ENCODE measurements at regions not wholly inside any gene's neighbourhood (a gene's known extent, or its start where the extent isn't known, plus 50 kb on each side); places are given as distances from the start of the nearest gene placed in this dataset.
A peak's percentile ranks its signal among the peaks of the same experiment; 100 is the strongest.

DNA sequence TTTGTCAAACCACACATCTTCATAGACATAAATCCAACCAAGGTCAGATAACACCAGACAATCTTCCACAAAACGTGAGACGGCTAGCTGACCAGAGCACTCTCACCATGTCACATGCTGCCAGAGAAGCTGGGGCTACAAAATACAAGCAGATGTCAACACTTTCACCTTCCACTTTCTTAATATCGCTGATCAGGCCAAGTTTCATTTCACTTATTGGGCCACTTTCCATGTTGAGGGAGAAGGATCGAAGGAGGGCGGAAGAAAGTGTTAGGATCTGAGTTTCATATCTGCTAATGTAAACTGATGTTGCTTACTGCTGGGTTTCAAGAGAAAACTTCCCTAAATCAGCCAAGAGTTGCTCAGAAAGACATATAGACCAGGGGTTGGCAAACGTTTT, 177.0 kb upstream of the PRDM1 start:
- 93% methylated on average over 4 of the region's 6 CpGs for WGBS
- no peak overlapping the region for H3K4me2 ChIP-seq (ENCODE audit: low read length, poor library complexity, severe bottlenecking)
- H2BK120ac ChIP-seq (ENCODE audit: low read depth, low read length): no peak overlapping the region
- H3K9me3 ChIP-seq (ENCODE audit: control insufficient read depth, low read length): no peaks in the 10 kb centered on the region
- H3K79me1 ChIP-seq (replicated peaks; ENCODE audit: low read length, poor library complexity, severe bottlenecking): no peaks in the 10 kb centered on the region
- no peak overlapping the region for H2BK5ac ChIP-seq (ENCODE audit: low read depth, low read length, poor library complexity, severe bottlenecking)
- H3K9ac ChIP-seq (ENCODE audit: low read length): no peak overlapping the region
- no peaks in the 10 kb centered on the region for H3K27me3 ChIP-seq (ENCODE audit: control insufficient read depth in 1 of 2, insufficient read depth in 1 of 2, low read length in 2 of 2)
- H3K14ac ChIP-seq (ENCODE audit: low read length in 2 of 2): no peak overlapping the region
- H3K18ac ChIP-seq (ENCODE audit: low read depth in 1 of 2, low read length in 2 of 2): no peak overlapping the region
- DNase-seq: no peak
- H3K4me1 ChIP-seq (ENCODE audit: control insufficient read depth, insufficient read depth, low read depth, low read length): no peaks in the 10 kb centered on the region
- H4K8ac ChIP-seq (ENCODE audit: low read length): no peak overlapping the region
- no peak overlapping the region for H2AFZ ChIP-seq (ENCODE audit: low read depth, low read length)
- no peak overlapping the region for H3K23ac ChIP-seq (ENCODE audit: low read length in 2 of 2)
- H3K4ac ChIP-seq (ENCODE audit: low read depth in 1 of 2, low read length in 2 of 2): no peak overlapping the region
- H3K4me3 ChIP-seq (ENCODE audit: insufficient read depth in 1 of 2, low read depth in 1 of 2, low read length in 2 of 2): no peak overlapping the region
- H3K36me3 ChIP-seq (ENCODE audit: control insufficient read depth in 1 of 2, insufficient read depth in 2 of 2, low read depth in 1 of 2, low read length in 2 of 2): no peaks in the 10 kb centered on the region
- no peak overlapping the region for H2AK5ac ChIP-seq (ENCODE audit: low read length, severe bottlenecking)
- no peak overlapping the region for H2BK15ac ChIP-seq (ENCODE audit: low read depth, poor library complexity, severe bottlenecking)
- no peak overlapping the region for H3K27ac ChIP-seq (ENCODE audit: low read length, poor library complexity, severe bottlenecking)
- H2BK12ac ChIP-seq (ENCODE audit: low read length in 2 of 2): no peak overlapping the region
- no peak overlapping the region for H4K91ac ChIP-seq (ENCODE audit: low read length)

DNA sequence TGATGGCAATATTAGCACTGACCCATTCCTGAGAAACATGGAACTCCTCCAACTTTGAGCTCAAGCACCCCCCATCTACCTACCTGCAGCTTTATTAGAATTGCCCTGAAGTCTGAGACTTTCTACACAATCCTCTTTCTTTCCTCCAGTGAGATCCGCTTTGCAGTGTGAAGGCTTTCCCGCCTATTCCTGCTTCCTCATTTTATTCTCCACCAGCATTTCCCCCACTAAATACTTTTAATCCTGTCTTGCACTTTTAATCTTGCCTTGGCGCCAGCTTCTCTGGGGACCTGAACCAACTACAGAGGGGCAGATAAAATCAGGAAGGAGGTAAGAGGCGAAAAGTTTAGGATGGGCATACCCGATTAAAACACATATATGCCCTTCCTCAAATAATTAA, 178.1 kb upstream of the PRDM1 start:
- Histone ChIP-seq H2BK120ac (ENCODE audit: low read depth, low read length) (no peak overlapping the region), H3K23ac (ENCODE audit: low read length in 2 of 2) (no peak overlapping the region), H2BK12ac (ENCODE audit: low read length in 2 of 2) (no peak overlapping the region), H3K27ac (ENCODE audit: low read length, poor library complexity, severe bottlenecking) (no peak overlapping the region), H2AK5ac (ENCODE audit: low read length, severe bottlenecking) (no peak overlapping the region), H3K79me1 (replicated peaks; ENCODE audit: low read length, poor library complexity, severe bottlenecking) (no peaks in the 10 kb centered on the region), H3K4me2 (ENCODE audit: low read length, poor library complexity, severe bottlenecking) (no peak overlapping the region), H3K9me3 (ENCODE audit: control insufficient read depth, low read length) (no peaks in the 10 kb centered on the region), H4K91ac (ENCODE audit: low read length) (no peak overlapping the region), H3K27me3 (ENCODE audit: control insufficient read depth in 1 of 2, insufficient read depth in 1 of 2, low read length in 2 of 2) (no peaks in the 10 kb centered on the region), H2BK5ac (ENCODE audit: low read depth, low read length, poor library complexity, severe bottlenecking) (no peak overlapping the region), H3K4me1 (ENCODE audit: control insufficient read depth, insufficient read depth, low read depth, low read length) (no peaks in the 10 kb centered on the region), H2BK15ac (ENCODE audit: low read depth, poor library complexity, severe bottlenecking) (no peak overlapping the region), H4K8ac (ENCODE audit: low read length) (no peak overlapping the region), H3K9ac (ENCODE audit: low read length) (no peak overlapping the region), H2AFZ (ENCODE audit: low read depth, low read length) (no peak overlapping the region), H3K18ac (ENCODE audit: low read depth in 1 of 2, low read length in 2 of 2) (no peak overlapping the region), H3K4ac (ENCODE audit: low read depth in 1 of 2, low read length in 2 of 2) (no peak overlapping the region), H3K14ac (ENCODE audit: low read length in 2 of 2) (no peak overlapping the region), H3K4me3 (ENCODE audit: insufficient read depth in 1 of 2, low read depth in 1 of 2, low read length in 2 of 2) (no peak overlapping the region), H3K36me3 (ENCODE audit: control insufficient read depth in 1 of 2, insufficient read depth in 2 of 2, low read depth in 1 of 2, low read length in 2 of 2) (no peaks in the 10 kb centered on the region)
- DNase-seq: no peak
- WGBS: 98% methylated on average over 5 of the region's 5 CpGs

DNA sequence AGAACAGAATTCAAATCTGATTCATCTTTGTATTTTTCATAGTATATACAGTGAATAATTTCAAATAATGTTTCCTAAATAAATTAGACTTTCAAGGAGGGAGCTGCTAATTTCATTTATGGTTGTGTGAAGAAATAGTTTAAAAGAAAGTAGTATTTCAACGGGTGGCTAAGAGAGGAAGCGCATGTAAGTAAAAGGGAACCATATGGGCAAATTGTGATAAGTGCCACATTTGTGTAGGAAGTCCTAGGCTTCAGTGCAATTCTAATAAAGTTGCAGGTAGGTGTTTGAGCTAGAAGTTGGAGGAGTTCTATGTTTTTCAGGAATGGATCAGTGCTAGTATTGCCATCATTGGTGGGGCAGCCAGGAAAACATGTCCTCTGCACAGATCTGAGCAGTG, 178.8 kb upstream of the PRDM1 start:
- H4K91ac ChIP-seq (ENCODE audit: low read length): no peak overlapping the region
- WGBS: 89% methylated on average over 2 of the region's 2 CpGs
- H3K4me1 ChIP-seq (ENCODE audit: control insufficient read depth, insufficient read depth, low read depth, low read length): no peaks in the 10 kb centered on the region
- no peak overlapping the region for H2BK12ac ChIP-seq (ENCODE audit: low read length in 2 of 2)
- H3K36me3 ChIP-seq (ENCODE audit: control insufficient read depth in 1 of 2, insufficient read depth in 2 of 2, low read depth in 1 of 2, low read length in 2 of 2): no peaks in the 10 kb centered on the region
- no peak overlapping the region for H3K27ac ChIP-seq (ENCODE audit: low read length, poor library complexity, severe bottlenecking)
- DNase-seq: no peak
- no peak overlapping the region for H3K14ac ChIP-seq (ENCODE audit: low read length in 2 of 2)
- H4K8ac ChIP-seq (ENCODE audit: low read length): no peak overlapping the region
- H2BK15ac ChIP-seq (ENCODE audit: low read depth, poor library complexity, severe bottlenecking): no peak overlapping the region
- no peak overlapping the region for H3K4ac ChIP-seq (ENCODE audit: low read depth in 1 of 2, low read length in 2 of 2)
- no peak overlapping the region for H2BK120ac ChIP-seq (ENCODE audit: low read depth, low read length)
- H3K18ac ChIP-seq (ENCODE audit: low read depth in 1 of 2, low read length in 2 of 2): no peak overlapping the region
- no peak overlapping the region for H3K4me2 ChIP-seq (ENCODE audit: low read length, poor library complexity, severe bottlenecking)
- no peak overlapping the region for H3K9ac ChIP-seq (ENCODE audit: low read length)
- no peaks in the 10 kb centered on the region for H3K9me3 ChIP-seq (ENCODE audit: control insufficient read depth, low read length)
- no peak overlapping the region for H2AFZ ChIP-seq (ENCODE audit: low read depth, low read length)
- H3K4me3 ChIP-seq (ENCODE audit: insufficient read depth in 1 of 2, low read depth in 1 of 2, low read length in 2 of 2): no peak overlapping the region
- no peak overlapping the region for H3K23ac ChIP-seq (ENCODE audit: low read length in 2 of 2)
- no peak overlapping the region for H2AK5ac ChIP-seq (ENCODE audit: low read length, severe bottlenecking)
- no peak overlapping the region for H2BK5ac ChIP-seq (ENCODE audit: low read depth, low read length, poor library complexity, severe bottlenecking)
- H3K79me1 ChIP-seq (replicated peaks; ENCODE audit: low read length, poor library complexity, severe bottlenecking): no peaks in the 10 kb centered on the region
- H3K27me3 ChIP-seq (ENCODE audit: control insufficient read depth in 1 of 2, insufficient read depth in 1 of 2, low read length in 2 of 2): no peaks in the 10 kb centered on the region

DNA sequence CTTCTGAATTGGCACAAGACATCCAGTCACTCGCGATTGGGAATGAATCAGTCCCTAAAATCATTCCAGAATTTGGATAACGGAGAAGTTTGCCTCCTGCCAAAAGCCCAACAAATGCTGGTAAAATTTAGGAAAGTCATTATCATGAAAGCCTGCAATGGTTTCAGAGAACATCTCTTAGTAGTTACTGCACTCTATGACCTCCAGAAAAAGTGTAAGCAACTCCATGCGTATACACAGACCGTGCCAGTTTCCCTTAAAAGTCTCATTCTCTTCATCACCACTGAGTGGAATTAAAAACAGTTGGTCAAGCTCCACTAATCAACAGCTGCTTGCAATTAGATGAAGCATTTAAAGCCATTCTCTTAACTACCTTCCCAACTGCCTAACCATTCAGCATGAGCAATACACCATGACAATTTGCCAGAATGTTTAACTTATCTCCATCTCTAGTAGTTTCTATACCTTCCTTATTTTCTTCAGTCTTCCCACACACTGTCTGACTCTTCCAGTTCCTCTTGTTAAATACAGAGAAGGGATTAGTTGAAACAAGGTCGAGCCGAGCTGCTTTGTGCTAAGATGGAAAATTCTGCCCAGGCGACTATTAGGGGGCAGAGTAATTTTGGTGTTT, 183.6 kb upstream of the PRDM1 start:
- H2AFZ ChIP-seq (ENCODE audit: low read depth, low read length): no peak overlapping the region

More for the DNA sequence above, 183.6 kb upstream of the PRDM1 start:
- no peaks in the 10 kb centered on the region for H3K27me3 ChIP-seq (ENCODE audit: control insufficient read depth in 1 of 2, insufficient read depth in 1 of 2, low read length in 2 of 2)
- no peaks in the 10 kb centered on the region for H3K79me1 ChIP-seq (replicated peaks; ENCODE audit: low read length, poor library complexity, severe bottlenecking)
- no peak overlapping the region for H3K27ac ChIP-seq (ENCODE audit: low read length, poor library complexity, severe bottlenecking)
- H2BK5ac ChIP-seq (ENCODE audit: low read depth, low read length, poor library complexity, severe bottlenecking): no peak overlapping the region
- peaks cover 6% of the 10 kb centered on the region for H3K9me3 ChIP-seq (ENCODE audit: control insufficient read depth, low read length)
- no peaks in the 10 kb centered on the region for H3K36me3 ChIP-seq (ENCODE audit: control insufficient read depth in 1 of 2, insufficient read depth in 2 of 2, low read depth in 1 of 2, low read length in 2 of 2)
- no peak overlapping the region for H2BK12ac ChIP-seq (ENCODE audit: low read length in 2 of 2)
- no peak overlapping the region for H3K4me2 ChIP-seq (ENCODE audit: low read length, poor library complexity, severe bottlenecking)
- H4K91ac ChIP-seq (ENCODE audit: low read length): no peak overlapping the region
- no peak overlapping the region for H4K8ac ChIP-seq (ENCODE audit: low read length)
- H3K4me3 ChIP-seq (ENCODE audit: insufficient read depth in 1 of 2, low read depth in 1 of 2, low read length in 2 of 2): no peak overlapping the region
- H3K4me1 ChIP-seq (ENCODE audit: control insufficient read depth, insufficient read depth, low read depth, low read length): no peaks in the 10 kb centered on the region
- no peak overlapping the region for H3K14ac ChIP-seq (ENCODE audit: low read length in 2 of 2)
- no peak overlapping the region for H2AK5ac ChIP-seq (ENCODE audit: low read length, severe bottlenecking)
- H3K9ac ChIP-seq (ENCODE audit: low read length): peak overlapping the region; percentile 63
- no peak for DNase-seq
- no peak overlapping the region for H3K18ac ChIP-seq (ENCODE audit: low read depth in 1 of 2, low read length in 2 of 2)
- no peak overlapping the region for H3K4ac ChIP-seq (ENCODE audit: low read depth in 1 of 2, low read length in 2 of 2)
- H2BK15ac ChIP-seq (ENCODE audit: low read depth, poor library complexity, severe bottlenecking): no peak overlapping the region
- H3K23ac ChIP-seq (ENCODE audit: low read length in 2 of 2): no peak overlapping the region
- 87% methylated on average over 8 of the region's 8 CpGs for WGBS
- no peak overlapping the region for H2BK120ac ChIP-seq (ENCODE audit: low read depth, low read length)

All from mesenchymal stem cell (in vitro differentiated cells and primary cell).